SK-N-SH (cell line): ENCODE measurements at regions not wholly inside any gene's neighbourhood (a gene's known extent, or its start where the extent isn't known, plus 50 kb on each side); places are given as distances from the start of the nearest gene placed in this dataset.

Experiments
- CTCF ChIA-PET: fragments of 300-600, 350-600 bp; formaldehyde crosslinking; extraction: SDS; loops from one replicate; lab custom pipeline; 2021; lab: Yijun Ruan, JAX
- POLR2A ChIA-PET: fragments of 350-600 bp; sonication (Branson Sonifier 250); formaldehyde crosslinking; extraction: SDS; loops from one replicate; lab custom pipeline; 2020; ENCODE audit warnings: antibody characterized with exemption, inconsistent platforms; lab: Yijun Ruan, JAX
- DNase-seq: peaks from one replicate; pipeline ENCODE4 v3.0.0; 2012
- H2AFZ ChIP-seq: fragments of 200-600 bp; sonication (generic); 2 replicates; pipeline ENCODE4 v1.8.1; 2016; ENCODE audit warnings: antibody characterized with exemption, mild to moderate bottlenecking, low read depth
- H3F3A ChIP-seq: fragments of 200-600 bp; sonication (generic); replicated peaks from 2 replicates; pipeline ENCODE3; 2016; ENCODE audit warnings: antibody characterized with exemption, mild to moderate bottlenecking; ENCODE audit not compliant: insufficient read depth
- H3K27ac ChIP-seq, 2 experiments: fragments of 200-500 bp in 1 of 2; fragments of 200-600 bp in 1 of 2; sonication (Bioruptor generic) in 1 of 2; sonication (generic), shearing (Covaris generic) in 1 of 2; 2 replicates each; pipeline versions ENCODE4 v1.5.1 to v1.6.1; 2014 to 2016; ENCODE audit warnings: low read depth in 2 of 2, inconsistent platforms in 1 of 2, low read length in 1 of 2, mild to moderate bottlenecking in 1 of 2, mixed read lengths in 1 of 2
- H3K27me3 ChIP-seq: fragments of 200-600 bp; sonication (generic), shearing (Covaris generic); 2 replicates; pipeline ENCODE4 v1.6.1; 2016; ENCODE audit warnings: mixed run types; ENCODE audit not compliant: insufficient read depth
- H3K36me3 ChIP-seq, 2 experiments: fragments of 200-500 bp in 1 of 2; fragments of 200-600 bp in 1 of 2; sonication (Bioruptor generic) in 1 of 2; sonication (generic) in 1 of 2; replicated peaks in 1 of 2; 2 replicates each; pipeline versions ENCODE3 to v1.5.1; 2014 to 2016; ENCODE audit warnings: low read length in 1 of 2, mild to moderate bottlenecking in 1 of 2; ENCODE audit not compliant: insufficient read depth in 2 of 2, control insufficient read depth in 1 of 2
- H3K4me1 ChIP-seq, 2 experiments: fragments of 200-500 bp in 1 of 2; fragments of 200-600 bp in 1 of 2; sonication (Bioruptor generic) in 1 of 2; sonication (generic), shearing (Covaris generic) in 1 of 2; 2 replicates each; pipeline versions ENCODE4 v1.5.1 to v1.6.1; 2014 to 2016; ENCODE audit warnings: low read depth in 1 of 2, low read length in 1 of 2, mixed run types in 1 of 2; ENCODE audit not compliant: insufficient read depth in 2 of 2, control insufficient read depth in 1 of 2
- H3K4me2 ChIP-seq: fragments of 200-600 bp; sonication (generic), shearing (Covaris generic); 2 replicates; pipeline ENCODE4 v1.6.1; 2017; ENCODE audit warnings: mixed run types
- H3K4me3 ChIP-seq, 2 experiments: fragments of 200-500 bp in 1 of 2; fragments of 200-600 bp in 1 of 2; sonication (Bioruptor generic) in 1 of 2; sonication (generic), shearing (Covaris generic) in 1 of 2; 2 replicates each; pipeline versions ENCODE4 v1.5.1 to v1.8.1; 2014 to 2016; ENCODE audit warnings: low read depth in 2 of 2, inconsistent platforms in 1 of 2, low read length in 1 of 2, mild to moderate bottlenecking in 1 of 2, mixed read lengths in 1 of 2, moderate library complexity in 1 of 2
- H3K79me2 ChIP-seq: fragments of 200-600 bp; sonication (generic); 2 replicates; pipeline ENCODE4 v1.8.1; 2017; ENCODE audit warnings: mild to moderate bottlenecking; ENCODE audit not compliant: insufficient read depth
- H3K9ac ChIP-seq: fragments of 200-600 bp; sonication (generic); 2 replicates; pipeline ENCODE4 v1.6.1; 2017; ENCODE audit warnings: mixed run types
- H3K9me2 ChIP-seq: fragments of 200-600 bp; sonication (generic); 2 replicates; pipeline ENCODE4 v1.6.1; 2017; ENCODE audit warnings: mixed run types
- H3K9me3 ChIP-seq: fragments of 200-600 bp; sonication (generic); 2 replicates; pipeline ENCODE4 v1.6.1; 2017; ENCODE audit warnings: mixed run types, mild to moderate bottlenecking, moderate library complexity
- H4K20me1 ChIP-seq: fragments of 200-600 bp; sonication (generic); 2 replicates; pipeline ENCODE4 v1.6.1; 2017; ENCODE audit warnings: mild to moderate bottlenecking, mixed run types; ENCODE audit not compliant: insufficient read depth
- CHD2 ChIP-seq: fragments of 150-350 bp; IDR thresholded peaks from 2 replicates; pipeline ENCODE4 v1.6.1; 2018; ENCODE audit warnings: low read length; ENCODE audit not compliant: partially characterized antibody
- CTCF ChIP-seq: fragments of 200-600 bp; sonication (generic); IDR thresholded peaks from 2 replicates; pipeline ENCODE4 v1.6.1; 2017; ENCODE audit warnings: antibody characterized with exemption, mild to moderate bottlenecking, moderate library complexity
- ELF1 ChIP-seq: IDR thresholded peaks from 2 replicates; pipeline ENCODE4 v1.4.0; 2012
- EP300 ChIP-seq, 2 experiments: IDR thresholded peaks; 2 replicates each; pipeline versions ENCODE4 v1.4.0 to v1.6.1; 2012; ENCODE audit warnings: borderline replicate concordance in 1 of 2, low read depth in 1 of 2, low read length in 1 of 2
- FOSL2 ChIP-seq: IDR thresholded peaks from 2 replicates; pipeline ENCODE4 v1.4.0; 2012; ENCODE audit warnings: low read depth, mild to moderate bottlenecking, moderate library complexity, borderline replicate concordance
- FOXJ3 ChIP-seq: sonication (generic); formaldehyde crosslinking; IDR thresholded peaks from 2 replicates; pipeline ENCODE4 v1.5.1; 2020; ENCODE audit warnings: mild to moderate bottlenecking, missing genetic modification reagents
- GABPA ChIP-seq: IDR thresholded peaks from 2 replicates; pipeline ENCODE4 v1.4.0; 2012; ENCODE audit warnings: low read depth, mild to moderate bottlenecking
- MEF2A ChIP-seq: IDR thresholded peaks from 2 replicates; pipeline ENCODE4 v1.4.0; 2012; ENCODE audit warnings: low read depth, borderline replicate concordance
- NFIC ChIP-seq: IDR thresholded peaks from 2 replicates; pipeline ENCODE4 v1.4.0; 2012; ENCODE audit warnings: borderline replicate concordance
- PBX3 ChIP-seq: IDR thresholded peaks from 2 replicates; pipeline ENCODE4; 2012
- RCOR1 ChIP-seq: fragments of 150-350 bp; IDR thresholded peaks from 2 replicates; pipeline ENCODE4 v1.6.1; 2017; ENCODE audit warnings: antibody characterized with exemption, low read length
- REST ChIP-seq: IDR thresholded peaks from 2 replicates; pipeline ENCODE4 v1.6.1; 2012; ENCODE audit warnings: mild to moderate bottlenecking, low read depth, low read length, moderate library complexity
- RFX5 ChIP-seq: IDR thresholded peaks from 2 replicates; pipeline ENCODE4 v1.6.1; 2012; ENCODE audit warnings: mild to moderate bottlenecking, improper control_type of control experiment, low read length
- SMC3 ChIP-seq: IDR thresholded peaks from 2 replicates; pipeline ENCODE4 v1.6.1; 2012; ENCODE audit warnings: low read depth, low read length, improper control_type of control experiment
- TAF1 ChIP-seq: IDR thresholded peaks from 2 replicates; pipeline ENCODE4 v1.6.1; 2012; ENCODE audit warnings: low read depth, mild to moderate bottlenecking, low read length, moderate library complexity, borderline replicate concordance
- TEAD4 ChIP-seq: IDR thresholded peaks from 2 replicates; pipeline ENCODE4 v1.4.0; 2012; ENCODE audit warnings: mild to moderate bottlenecking, borderline replicate concordance; ENCODE audit not compliant: insufficient read depth
- USF1 ChIP-seq: IDR thresholded peaks from 2 replicates; pipeline ENCODE4 v1.4.0; 2012; ENCODE audit warnings: low read depth, borderline replicate concordance
- USF2 ChIP-seq: fragments of 150-350 bp; IDR thresholded peaks from 2 replicates; pipeline ENCODE4 v1.6.1; 2017; ENCODE audit warnings: antibody characterized with exemption, low read length, low read depth, borderline replicate concordance
- ZBTB33 ChIP-seq: IDR thresholded peaks from 2 replicates; pipeline ENCODE4 v1.4.0; 2012; ENCODE audit warnings: low read depth, borderline replicate concordance
- WGBS: methylation state at CpG from one replicate; pipeline ENCODE4 v1.1.6; 2017; ENCODE audit warnings: low lambda C conversion rate; 5-methylcytosine and 5-hydroxymethylcytosine counted together

- 9% methylated on average over 4 of the region's 4 CpGs for WGBS
- Histone ChIP-seq H3K36me3 (no peaks in the 10 kb centered on the region), H3K9me2 (no peaks in the 10 kb centered on the region), H3K4me2 (no peak overlapping the region), H3K9ac (no peak overlapping the region), H4K20me1 (no peaks in the 10 kb centered on the region), H2AFZ (no peak overlapping the region), H3K79me2 (no peaks in the 10 kb centered on the region), H3K27me3 (peaks cover 9% of the 10 kb centered on the region)
- no peak for DNase-seq
- POLR2A ChIA-PET, result no interaction called here
- TF ChIP-seq PBX3 (no peak), RFX5 (no peak), GABPA (no peak), EP300 (IDR thresholded peaks at IDR 0.05; ENCODE audit: borderline replicate concordance in 1 of 2, low read depth in 1 of 2, low read length in 1 of 2) (no peak), RCOR1 (no peak), FOSL2 (no peak), ELF1 (no peak), TEAD4 (no peak), MEF2A (no peak), USF2 (no peak), TAF1 (no peak), REST (no peak), CHD2 (no peak), FOXJ3 (no peak), NFIC (no peak), USF1 (no peak), SMC3 (no peak), CTCF (no peak), ZBTB33 (no peak)
- TF ChIP-seq, all 33 proteins: peak for 0
- Histone ChIP-seq H3K9me3 (no peaks in the 10 kb centered on the region), H3K4me3 (no peak overlapping the region), H3K27ac (no peak overlapping the region), H3K4me1 (no peaks in the 10 kb centered on the region), H3F3A (no peaks in the 10 kb centered on the region)
- CTCF ChIA-PET, result no interaction called here
These were observed 295.1 kb upstream of the POU3F1 start for GRCh38 chr1:38341694-38342093.
